Activated B cell treated with CpG ODN at 0.5 μM for 24 hours (primary cell): ENCODE measurements at regions not wholly inside any gene's neighbourhood (a gene's known extent, or its start where the extent isn't known, plus 50 kb on each side); places are given as distances from the start of the nearest gene placed in this dataset.

Experiments
- ATAC-seq: fragments of 200-7000 bp; cut with Tn5 transposase; one replicate; pipeline ENCODE4 v1.10.0; 2021; ENCODE audit warnings: low read depth, mild to moderate bottlenecking, moderate library complexity
- CTCF ChIA-PET: fragments of 350-600 bp; sonication (Branson Sonifier 250); formaldehyde crosslinking; loops from one replicate; lab custom pipeline; 2021; ENCODE audit warnings: antibody characterized with exemption; lab: Charles Lee
- POLR2A ChIA-PET: fragments of 350-600 bp; sonication (Branson Sonifier 250); formaldehyde crosslinking; loops from one replicate; lab custom pipeline; 2021; ENCODE audit warnings: antibody characterized with exemption; lab: Charles Lee
- DNase-seq: peaks from one replicate; pipeline ENCODE4 v3.0.0; 2022
- H3K27ac Mint-ChIP-seq: one replicate; pipeline ENCODE4 v1.8.0; 2020; ENCODE audit warnings: mixed read lengths
- H3K27me3 Mint-ChIP-seq: one replicate; pipeline ENCODE4 v1.8.0; 2021; ENCODE audit warnings: mixed read lengths
- H3K36me3 Mint-ChIP-seq: one replicate; pipeline ENCODE4 v1.8.0; 2021; ENCODE audit warnings: low read depth, mixed read lengths
- H3K4me1 Mint-ChIP-seq: one replicate; pipeline ENCODE4 v1.8.0; 2021; ENCODE audit warnings: mixed read lengths
- H3K4me3 Mint-ChIP-seq: one replicate; pipeline ENCODE4 v1.8.0; 2020; ENCODE audit warnings: mild to moderate bottlenecking, mixed read lengths
- H3K9me3 Mint-ChIP-seq: one replicate; pipeline ENCODE4 v1.8.0; 2020; ENCODE audit warnings: mixed read lengths
- intact Hi-C: fragments of 100-400 bp; cut with micrococcal nuclease; formaldehyde crosslinking; loops from one replicate; pipeline ENCODE4 v1.15.1; 2024
- TF ChIP-seq, protein P1 (sequence below): fragments of 200-600 bp; IDR thresholded peaks from one replicate; pipeline ENCODE4 v1.8.0; 2022; ENCODE audit warnings: antibody characterized with exemption, mild to moderate bottlenecking

DNA sequence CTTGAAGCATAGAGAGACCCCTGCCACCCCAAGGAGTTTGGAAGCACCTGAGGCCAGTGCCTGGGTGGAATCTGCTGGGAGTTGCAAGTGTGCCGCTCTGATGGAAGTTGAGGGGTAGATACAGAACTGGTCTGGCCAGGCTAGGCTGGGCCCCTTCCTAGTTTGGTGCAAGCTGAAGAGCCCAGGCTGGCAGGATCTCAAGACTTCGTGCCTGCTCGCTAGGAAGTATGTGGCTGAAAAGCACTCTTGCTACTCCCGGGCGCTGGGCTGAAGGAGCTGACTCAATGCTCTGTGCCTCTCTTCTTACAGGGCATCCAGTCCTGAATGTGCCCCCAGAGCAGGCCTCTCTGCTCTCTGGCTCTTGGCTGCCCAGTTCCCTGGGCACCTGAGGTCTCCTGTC lies 51.7 kb upstream of the PJA1 start:
- H3K27me3 Mint-ChIP-seq, result no peaks in the 10 kb centered on the region
- peaks cover 1% of the 10 kb centered on the region for H3K4me1 Mint-ChIP-seq
- no peak overlapping the region for H3K4me3 Mint-ChIP-seq
- POLR2A ChIA-PET, result no interaction called here
- TF ChIP-seq, protein P1, sequence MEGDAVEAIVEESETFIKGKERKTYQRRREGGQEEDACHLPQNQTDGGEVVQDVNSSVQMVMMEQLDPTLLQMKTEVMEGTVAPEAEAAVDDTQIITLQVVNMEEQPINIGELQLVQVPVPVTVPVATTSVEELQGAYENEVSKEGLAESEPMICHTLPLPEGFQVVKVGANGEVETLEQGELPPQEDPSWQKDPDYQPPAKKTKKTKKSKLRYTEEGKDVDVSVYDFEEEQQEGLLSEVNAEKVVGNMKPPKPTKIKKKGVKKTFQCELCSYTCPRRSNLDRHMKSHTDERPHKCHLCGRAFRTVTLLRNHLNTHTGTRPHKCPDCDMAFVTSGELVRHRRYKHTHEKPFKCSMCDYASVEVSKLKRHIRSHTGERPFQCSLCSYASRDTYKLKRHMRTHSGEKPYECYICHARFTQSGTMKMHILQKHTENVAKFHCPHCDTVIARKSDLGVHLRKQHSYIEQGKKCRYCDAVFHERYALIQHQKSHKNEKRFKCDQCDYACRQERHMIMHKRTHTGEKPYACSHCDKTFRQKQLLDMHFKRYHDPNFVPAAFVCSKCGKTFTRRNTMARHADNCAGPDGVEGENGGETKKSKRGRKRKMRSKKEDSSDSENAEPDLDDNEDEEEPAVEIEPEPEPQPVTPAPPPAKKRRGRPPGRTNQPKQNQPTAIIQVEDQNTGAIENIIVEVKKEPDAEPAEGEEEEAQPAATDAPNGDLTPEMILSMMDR, result no peak
- H3K36me3 Mint-ChIP-seq, result no peaks in the 10 kb centered on the region
- H3K27ac Mint-ChIP-seq, result no peak overlapping the region
- DNase-seq (no peak), ATAC-seq (no peak)
- intact Hi-C loops, result no loop called here
- CTCF ChIA-PET, result no interaction called here
- no peaks in the 10 kb centered on the region for H3K9me3 Mint-ChIP-seq

DNA sequence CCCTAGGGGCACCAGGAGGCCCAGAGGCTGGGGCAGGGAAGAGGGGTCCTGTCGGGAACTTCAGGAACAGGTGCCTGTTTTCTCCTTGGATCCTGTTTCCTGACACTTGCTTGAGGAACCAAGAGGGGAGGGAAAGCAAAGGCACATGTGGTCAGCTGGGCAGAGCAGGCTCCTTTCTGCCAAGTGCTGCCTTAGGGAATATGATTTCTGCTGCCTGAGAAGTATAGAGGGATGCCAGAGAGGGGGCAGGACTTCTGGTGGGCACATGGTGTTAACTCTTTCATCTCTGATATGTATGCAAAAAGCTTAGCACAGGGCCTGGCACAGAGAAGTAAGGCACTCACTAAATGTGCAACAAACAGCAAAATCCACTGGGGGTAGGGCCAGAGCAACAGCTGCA lies 51.2 kb upstream of the PJA1 start:
- POLR2A ChIA-PET, result no interaction called here
- ATAC-seq, result no peak
- intact Hi-C loops, result no loop called here

DNA sequence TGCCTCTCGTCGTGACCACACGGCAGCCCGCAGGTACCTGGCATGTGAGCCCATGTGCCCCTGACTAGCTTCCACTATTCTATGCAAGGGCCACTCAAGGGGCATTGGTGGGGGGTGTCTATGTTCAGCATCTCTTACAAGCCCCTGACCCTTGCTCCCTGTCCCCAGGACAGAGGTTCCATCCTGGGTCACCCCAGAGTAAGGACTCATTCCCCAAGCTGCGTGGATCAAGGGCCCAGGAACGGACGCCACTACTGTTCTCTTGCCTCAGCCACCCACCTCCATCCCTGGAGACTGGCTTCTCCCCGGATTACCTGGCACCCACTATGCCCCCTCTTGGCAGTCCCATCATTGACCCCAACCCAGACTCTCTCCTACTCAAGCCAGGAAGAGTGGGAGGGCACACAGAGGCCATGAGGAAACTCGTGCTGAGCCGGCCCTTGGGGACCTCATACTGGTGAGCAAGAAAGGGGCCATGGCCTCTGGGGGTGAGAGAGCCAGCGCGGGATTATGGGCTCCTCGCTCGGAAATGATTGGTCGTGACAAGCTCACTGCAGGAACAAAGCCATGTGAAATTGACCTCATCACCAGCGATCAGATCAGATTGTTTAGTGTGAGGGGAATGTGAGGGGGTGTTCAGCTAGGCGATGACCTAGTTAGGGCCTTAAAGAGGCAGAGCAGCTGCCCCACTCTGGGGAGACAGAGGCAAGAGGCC lies 50.1 kb upstream of the PJA1 start:
- CTCF ChIA-PET, result no interaction called here
- H3K9me3 Mint-ChIP-seq, result no peaks in the 10 kb centered on the region

More for the DNA sequence above, 51.2 kb upstream of the PJA1 start:
- Mint-ChIP-seq H3K27me3 (no peaks in the 10 kb centered on the region), H3K36me3 (no peaks in the 10 kb centered on the region), H3K27ac (no peak overlapping the region), H3K4me1 (no peaks in the 10 kb centered on the region), H3K9me3 (no peaks in the 10 kb centered on the region), H3K4me3 (no peak overlapping the region)
- TF ChIP-seq, protein P1, result no peak
- no peak for DNase-seq
- CTCF ChIA-PET, result no interaction called here

More for the DNA sequence above, 50.1 kb upstream of the PJA1 start:
- H3K36me3 Mint-ChIP-seq, result no peaks in the 10 kb centered on the region
- no peak overlapping the region for H3K4me3 Mint-ChIP-seq
- no peaks in the 10 kb centered on the region for H3K4me1 Mint-ChIP-seq
- no peak for DNase-seq
- H3K27ac Mint-ChIP-seq, result no peak overlapping the region
- no peak for ATAC-seq
- TF ChIP-seq, protein P1, result no peak
- POLR2A ChIA-PET, result no interaction called here
- H3K27me3 Mint-ChIP-seq, result no peaks in the 10 kb centered on the region
- intact Hi-C loops, result no loop called here
